NCI-H446 treated with DMSO at 0.1 percent for 48 hours (cell line): ENCODE measurements at regions not wholly inside any gene's neighbourhood (a gene's known extent, or its start where the extent isn't known, plus 50 kb on each side); places are given as distances from the start of the nearest gene placed in this dataset.
"Not testable (repeated sequence)": the region's sequence is repeated elsewhere in the genome, so short reads cannot be mapped to it uniquely, and the experiment has no call there.

ENCODE experiments used
- DNase-seq: peaks from one replicate; lab custom pipeline; 2025; lab: John Stamatoyannopoulos, UW

GRCh38 chr17:71089431-71089830 lies 920.1 kb downstream of the KCNJ2 start:
- no peak for DNase-seq

GRCh38 chr17:71098071-71098470 lies 928.7 kb downstream of the KCNJ2 start:
- no peak for DNase-seq

GRCh38 chr17:71099003-71099714 lies 929.8 kb downstream of the KCNJ2 start:
- DNase-seq = no peak

- no peak for DNase-seq
Measured at GRCh38 chr17:71102777-71103176, 933.4 kb downstream of the KCNJ2 start.

GRCh38 chr17:71104225-71104624 lies 934.9 kb downstream of the KCNJ2 start:
- DNase-seq = no peak

- not testable (repeated sequence) for DNase-seq
Measured at GRCh38 chr17:71106056-71106455, 936.7 kb downstream of the KCNJ2 start.

- DNase-seq = no peak
Measured at GRCh38 chr17:71107136-71107535, 937.8 kb downstream of the KCNJ2 start.

GRCh38 chr17:71109697-71110096 lies 940.4 kb downstream of the KCNJ2 start:
- DNase-seq = no peak

GRCh38 chr17:71110326-71110725 lies 941.0 kb downstream of the KCNJ2 start:
- no peak for DNase-seq

- no peak for DNase-seq
Measured at GRCh38 chr17:71111460-71111859, 942.1 kb downstream of the KCNJ2 start.

GRCh38 chr17:71111934-71112333 lies 942.6 kb downstream of the KCNJ2 start:
- no peak for DNase-seq

GRCh38 chr17:71113347-71113746 lies 944.0 kb downstream of the KCNJ2 start:
- no peak for DNase-seq

- no peak for DNase-seq
Measured at GRCh38 chr17:71114911-71115668, 945.8 kb downstream of the KCNJ2 start.

GRCh38 chr17:71115669-71115972 lies 946.3 kb downstream of the KCNJ2 start:
- no peak for DNase-seq

- DNase-seq = no peak
Measured at GRCh38 chr17:71117466-71117865, 948.1 kb downstream of the KCNJ2 start.

GRCh38 chr17:71118039-71118438 lies 948.7 kb downstream of the KCNJ2 start:
- DNase-seq = no peak

GRCh38 chr17:71127416-71127815 lies 958.1 kb downstream of the KCNJ2 start:
- no peak for DNase-seq

- no peak for DNase-seq
Measured at GRCh38 chr17:71142333-71142732, 973.0 kb downstream of the KCNJ2 start.

GRCh38 chr17:71145486-71145885 lies 975.3 kb upstream of the SOX9 start:
- DNase-seq = no peak

GRCh38 chr17:71147906-71148305 lies 972.9 kb upstream of the SOX9 start:
- DNase-seq = no peak

- no peak for DNase-seq
Measured at GRCh38 chr17:71149607-71150006, 971.2 kb upstream of the SOX9 start.

- no peak for DNase-seq
Measured at GRCh38 chr17:71157297-71157696, 963.5 kb upstream of the SOX9 start.

GRCh38 chr17:71158437-71158836 lies 962.4 kb upstream of the SOX9 start:
- DNase-seq = no peak
